ENCODE measurements at regions not wholly inside any gene's neighbourhood (a gene's known extent, or its start where the extent isn't known, plus 50 kb on each side); places are given as distances from the start of the nearest gene placed in this dataset.

DNA sequence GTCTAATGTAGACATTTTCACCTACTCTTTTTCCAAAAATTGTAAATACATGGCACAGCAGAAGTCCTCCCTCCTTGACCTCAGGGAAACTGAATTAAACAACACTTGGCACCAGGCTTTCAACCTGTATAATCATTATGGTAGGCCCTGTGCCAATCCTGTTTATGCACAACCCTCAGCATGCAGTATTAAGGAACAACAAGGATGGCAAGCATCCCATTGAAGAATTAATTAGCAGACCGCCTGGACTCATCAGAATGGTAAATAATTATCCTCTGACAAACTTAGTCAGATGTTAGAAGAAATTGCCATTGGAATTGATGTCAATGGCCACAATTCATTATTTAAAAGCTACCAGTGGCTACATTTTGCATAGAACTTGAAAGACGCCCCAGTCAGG lies 66.3 kb upstream of the GALNT5 start:
- TF ChIP-seq FOSL1 (CRISPR knock-in tag; IDR thresholded peaks at IDR 0.05; ENCODE audit: borderline replicate concordance) (no peak), CEBPG (CRISPR knock-in tag; IDR thresholded peaks at IDR 0.05) (no peak), NFYB (CRISPR knock-in tag; IDR thresholded peaks at IDR 0.05) (no peak), MTA1 (CRISPR knock-in tag; IDR thresholded peaks at IDR 0.05; ENCODE audit: borderline replicate concordance) (no peak), POLR2A (IDR thresholded peaks at IDR 0.05; ENCODE audit: insufficient read depth in 1 of 2, low read depth in 2 of 2, low read length in 2 of 2) (no peak)
- TF ChIP-seq, protein P1, sequence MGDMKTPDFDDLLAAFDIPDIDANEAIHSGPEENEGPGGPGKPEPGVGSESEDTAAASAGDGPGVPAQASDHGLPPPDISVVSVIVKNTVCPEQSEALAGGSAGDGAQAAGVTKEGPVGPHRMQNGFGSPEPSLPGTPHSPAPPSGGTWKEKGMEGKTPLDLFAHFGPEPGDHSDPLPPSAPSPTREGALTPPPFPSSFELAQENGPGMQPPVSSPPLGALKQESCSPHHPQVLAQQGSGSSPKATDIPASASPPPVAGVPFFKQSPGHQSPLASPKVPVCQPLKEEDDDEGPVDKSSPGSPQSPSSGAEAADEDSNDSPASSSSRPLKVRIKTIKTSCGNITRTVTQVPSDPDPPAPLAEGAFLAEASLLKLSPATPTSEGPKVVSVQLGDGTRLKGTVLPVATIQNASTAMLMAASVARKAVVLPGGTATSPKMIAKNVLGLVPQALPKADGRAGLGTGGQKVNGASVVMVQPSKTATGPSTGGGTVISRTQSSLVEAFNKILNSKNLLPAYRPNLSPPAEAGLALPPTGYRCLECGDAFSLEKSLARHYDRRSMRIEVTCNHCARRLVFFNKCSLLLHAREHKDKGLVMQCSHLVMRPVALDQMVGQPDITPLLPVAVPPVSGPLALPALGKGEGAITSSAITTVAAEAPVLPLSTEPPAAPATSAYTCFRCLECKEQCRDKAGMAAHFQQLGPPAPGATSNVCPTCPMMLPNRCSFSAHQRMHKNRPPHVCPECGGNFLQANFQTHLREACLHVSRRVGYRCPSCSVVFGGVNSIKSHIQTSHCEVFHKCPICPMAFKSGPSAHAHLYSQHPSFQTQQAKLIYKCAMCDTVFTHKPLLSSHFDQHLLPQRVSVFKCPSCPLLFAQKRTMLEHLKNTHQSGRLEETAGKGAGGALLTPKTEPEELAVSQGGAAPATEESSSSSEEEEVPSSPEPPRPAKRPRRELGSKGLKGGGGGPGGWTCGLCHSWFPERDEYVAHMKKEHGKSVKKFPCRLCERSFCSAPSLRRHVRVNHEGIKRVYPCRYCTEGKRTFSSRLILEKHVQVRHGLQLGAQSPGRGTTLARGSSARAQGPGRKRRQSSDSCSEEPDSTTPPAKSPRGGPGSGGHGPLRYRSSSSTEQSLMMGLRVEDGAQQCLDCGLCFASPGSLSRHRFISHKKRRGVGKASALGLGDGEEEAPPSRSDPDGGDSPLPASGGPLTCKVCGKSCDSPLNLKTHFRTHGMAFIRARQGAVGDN (CRISPR knock-in tag; IDR thresholded peaks at IDR 0.05): no peak

All from HepG2 (cell line).